GM13976 (cell line): ENCODE measurements at regions not wholly inside any gene's neighbourhood (a gene's known extent, or its start where the extent isn't known, plus 50 kb on each side); places are given as distances from the start of the nearest gene placed in this dataset.

Experiments
- DNase-seq: peaks from one replicate; pipeline ENCODE4 v3.0.0; 2012; ENCODE audit warnings: low spot score
- CTCF ChIP-seq: IDR thresholded peaks from 2 replicates; pipeline ENCODE4 v1.5.1; 2012; ENCODE audit warnings: borderline replicate concordance, mild to moderate bottlenecking; ENCODE audit not compliant: insufficient read depth; ENCODE audit errors: extremely low read depth, missing control alignments, control extremely low read depth
- in situ Hi-C: fragments of 300-500 bp; cut with MboI; formaldehyde crosslinking; loops from one replicate; pipeline ENCODE4 v1.12.0; 2022; ENCODE audit warnings: low sequenced_read_pairs, mixed read lengths, inconsistent platforms; ENCODE audit not compliant: unreplicated experiment

GRCh38 chr7:67447297-67447696, 450.7 kb downstream of the TYW1 start:
- TF ChIP-seq CTCF, result no peak
- in situ Hi-C loops, result no loop called here
- no peak for DNase-seq

GRCh38 chr7:67448271-67448670, 451.6 kb downstream of the TYW1 start:
- DNase-seq, result no peak
- in situ Hi-C loops, result no loop called here
- no peak for TF ChIP-seq CTCF

DNA sequence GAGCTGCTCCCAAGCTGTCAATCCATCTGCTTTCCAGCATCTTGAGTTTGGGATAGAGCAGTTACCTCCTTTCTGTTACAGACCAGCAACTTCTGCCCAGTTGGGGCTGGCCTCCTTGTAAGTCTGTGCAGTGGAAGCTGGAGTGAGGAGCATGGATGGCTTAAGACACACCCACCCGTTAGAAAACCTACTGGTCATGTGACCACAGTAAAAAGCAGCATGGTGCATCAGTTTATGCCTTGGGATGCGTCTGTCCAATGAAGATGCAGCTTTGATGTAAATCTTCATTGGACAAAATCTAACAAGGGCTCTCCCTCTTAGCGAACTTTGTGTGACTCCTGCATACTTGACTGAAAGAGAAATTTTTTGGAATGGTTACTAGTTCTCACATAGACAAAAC, 453.5 kb downstream of the TYW1 start:
- TF ChIP-seq CTCF, result no peak
- in situ Hi-C loops, result no loop called here
- DNase-seq, result no peak

- TF ChIP-seq CTCF, result no peak
- DNase-seq, result no peak
- in situ Hi-C loops, result no loop called here
These were observed 454.7 kb downstream of the TYW1 start for GRCh38 chr7:67451306-67451705.

- in situ Hi-C loops, result no loop called here
- no peak for DNase-seq
- TF ChIP-seq CTCF, result no peak
These were observed 455.9 kb downstream of the TYW1 start for GRCh38 chr7:67452516-67453026.

DNA sequence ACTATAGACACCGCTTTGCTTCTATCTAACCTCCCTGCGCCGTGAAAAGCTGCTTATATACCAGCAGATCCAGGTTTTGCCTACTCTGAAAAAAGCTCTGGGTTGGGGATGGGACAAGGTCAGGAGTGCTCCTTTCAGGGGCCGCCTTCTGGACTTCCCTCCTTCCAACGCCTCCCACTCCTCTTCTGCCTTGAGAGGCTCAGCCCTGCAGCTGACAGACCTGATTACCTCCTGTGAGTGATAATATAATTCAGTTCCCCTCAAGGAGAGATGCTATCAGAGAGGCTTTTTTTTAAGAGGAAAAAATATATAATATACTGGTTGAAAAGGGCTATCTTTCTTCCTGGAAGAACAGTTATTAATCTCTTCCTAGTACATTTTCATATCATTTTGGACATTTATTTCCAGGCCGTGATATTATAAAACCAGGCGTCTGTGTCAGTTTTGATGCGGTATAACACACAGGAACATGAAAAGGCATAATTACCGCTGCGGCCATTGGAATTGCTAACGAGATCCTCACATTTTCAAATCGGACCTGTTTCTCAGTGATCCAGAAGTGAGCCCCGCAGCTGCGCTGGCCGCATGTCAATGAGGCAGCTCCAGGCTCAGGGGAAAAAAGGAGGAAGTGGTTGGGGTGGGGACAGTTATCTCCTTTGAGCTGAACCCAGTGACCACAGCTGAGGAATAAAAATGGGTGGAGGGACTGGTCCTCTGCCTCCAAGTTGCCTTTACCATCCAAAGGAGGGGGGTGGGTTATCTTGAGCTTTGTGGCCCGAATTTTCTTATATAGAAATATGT, 457.1 kb downstream of the TYW1 start:
- in situ Hi-C loops, result no loop called here
- no peak for DNase-seq
- no peak for TF ChIP-seq CTCF

GRCh38 chr7:67455508-67455907, 458.9 kb downstream of the TYW1 start:
- no peak for TF ChIP-seq CTCF
- in situ Hi-C loops, result no loop called here
- DNase-seq, result no peak
